HG03460 (cell line): ENCODE measurements at regions not wholly inside any gene's neighbourhood (a gene's known extent, or its start where the extent isn't known, plus 50 kb on each side); places are given as distances from the start of the nearest gene placed in this dataset.
"Not testable (repeated sequence)": the region's sequence is repeated elsewhere in the genome, so short reads cannot be mapped to it uniquely, and the experiment has no call there.

ENCODE experiments used
- ATAC-seq: cut with Tn5 transposase; IDR thresholded peaks from one replicate; pipeline ENCODE4 v1.9.1; 2021; ENCODE audit not compliant: unreplicated experiment

DNA sequence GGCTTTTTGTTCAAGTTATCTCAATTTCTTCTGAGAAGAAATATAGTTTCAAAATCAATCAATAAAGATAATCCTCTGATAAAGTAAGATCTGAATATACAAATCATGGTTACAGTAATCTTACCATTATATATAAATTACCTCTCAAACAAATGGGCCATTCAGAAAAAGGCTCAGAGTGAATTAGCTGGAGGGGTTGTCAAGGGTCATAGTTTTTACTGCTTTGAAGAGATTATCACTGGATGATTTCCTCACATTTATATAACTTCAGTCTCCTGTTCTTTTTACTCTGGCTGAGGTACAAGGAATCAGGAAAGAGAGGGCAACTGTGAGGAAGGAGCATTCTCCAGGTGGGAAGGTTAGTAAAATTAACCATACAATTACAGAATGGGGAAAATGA lies 148.6 kb upstream of the ELL2 start:
- ATAC-seq = no peak

DNA sequence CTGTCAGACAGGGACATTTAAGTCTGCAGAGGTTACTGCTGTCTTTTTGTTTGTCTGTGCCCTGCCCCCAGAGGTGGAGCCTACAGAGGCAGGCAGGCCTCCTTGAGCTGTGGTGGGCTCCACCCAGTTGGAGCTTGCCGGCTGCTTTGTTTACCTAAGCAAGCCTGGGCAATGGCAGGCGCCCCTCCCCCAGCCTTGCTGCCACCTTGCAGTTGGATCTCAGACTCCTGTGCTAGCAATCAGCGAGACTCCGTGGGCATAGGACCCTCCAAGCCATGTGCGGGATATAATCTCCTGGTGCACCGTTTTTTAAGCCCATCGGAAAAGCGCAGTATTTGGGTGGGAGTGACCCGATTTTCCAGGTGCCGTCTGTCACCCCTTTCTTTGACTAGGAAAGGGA lies 147.0 kb upstream of the ELL2 start:
- not testable (repeated sequence) for ATAC-seq

DNA sequence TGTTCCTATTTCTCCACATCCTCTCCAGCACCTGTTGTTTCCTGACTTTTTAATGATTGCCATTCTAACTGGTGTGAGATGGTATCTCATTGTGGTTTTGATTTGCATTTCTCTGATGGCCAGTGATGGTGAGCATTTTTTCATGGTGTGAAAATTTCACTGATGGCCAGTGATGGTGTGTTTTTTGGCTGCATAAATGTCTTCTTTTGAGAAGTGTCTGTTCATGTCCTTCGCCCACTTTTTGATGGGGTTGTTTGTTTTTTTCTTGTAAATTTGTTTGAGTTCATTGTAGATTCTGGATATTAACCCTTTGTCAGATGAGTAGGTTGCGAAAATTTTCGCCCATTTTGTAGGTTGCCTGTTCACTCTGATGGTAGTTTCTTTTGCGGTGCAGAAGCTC lies 142.2 kb upstream of the ELL2 start:
- not testable (repeated sequence) for ATAC-seq

DNA sequence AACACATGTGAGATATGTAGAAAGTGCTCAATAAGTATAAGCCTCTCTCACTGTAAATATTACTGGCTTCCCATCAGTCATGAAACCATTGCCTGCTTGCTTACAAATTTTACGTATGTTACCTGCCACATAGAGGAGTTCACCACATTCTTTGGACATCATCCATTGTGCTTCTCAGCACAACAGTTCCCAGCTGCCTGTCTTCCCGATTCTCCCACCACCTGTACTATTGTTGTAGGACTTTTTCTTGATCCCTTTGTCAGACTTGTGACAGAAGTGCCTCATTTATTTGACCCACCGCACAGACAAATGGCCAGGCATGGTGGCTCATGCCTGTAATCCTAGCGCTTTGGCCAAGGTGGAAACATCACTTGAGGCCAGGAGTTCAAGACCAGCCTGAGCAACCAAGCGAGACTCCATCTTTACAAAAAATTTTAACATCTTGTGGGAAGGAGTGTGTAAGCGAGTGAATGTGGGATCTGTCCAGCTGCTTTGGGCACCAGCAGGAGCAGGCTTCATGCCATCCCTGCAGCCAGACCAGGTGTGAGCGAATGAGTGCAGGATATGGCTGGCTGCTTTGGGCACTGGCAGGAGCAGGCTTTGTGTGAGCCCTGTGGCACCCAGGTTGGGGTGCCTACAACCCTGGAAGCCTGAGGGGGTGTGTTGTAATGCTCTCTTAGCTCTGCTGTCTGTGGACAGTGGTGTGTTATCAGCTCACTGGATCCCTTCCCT lies 139.9 kb upstream of the ELL2 start:
- ATAC-seq = no peak

DNA sequence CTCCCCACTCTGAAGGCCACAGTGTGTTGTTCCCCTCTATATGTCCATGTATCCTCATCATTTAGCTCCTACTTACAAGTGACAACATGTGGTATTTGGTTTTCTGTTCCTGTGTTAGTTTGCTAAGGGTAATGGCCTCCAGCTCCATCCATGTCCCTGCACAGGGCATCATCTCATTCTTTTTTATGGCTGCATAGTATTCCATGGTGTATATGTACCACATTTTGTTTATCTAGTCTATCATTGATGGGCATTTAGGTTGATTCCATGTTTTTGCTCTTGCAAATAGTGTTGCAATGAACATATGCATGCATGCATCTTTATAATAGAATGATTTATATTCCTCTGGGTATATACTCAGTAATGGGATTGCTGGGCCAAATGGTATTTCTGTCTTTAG lies 135.8 kb upstream of the ELL2 start:
- not testable (repeated sequence) for ATAC-seq

DNA sequence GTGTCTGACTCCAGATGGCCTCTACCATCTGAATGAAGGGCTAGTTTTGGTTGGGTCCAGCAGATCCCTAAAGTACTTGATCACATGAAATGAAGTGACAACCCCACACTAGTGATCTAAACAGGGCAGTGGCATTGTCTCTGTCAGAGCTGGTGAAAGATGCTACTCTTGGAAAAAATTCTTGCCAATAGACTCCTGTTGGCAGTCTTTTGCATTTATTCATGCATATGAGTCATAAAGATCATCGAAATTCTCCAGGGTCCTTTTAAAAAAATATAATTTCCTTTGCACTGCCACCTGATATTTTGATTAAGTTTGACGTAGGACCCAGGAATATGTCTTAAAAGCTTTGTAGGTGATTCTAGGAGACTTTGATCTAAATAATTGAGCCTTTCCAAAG lies 135.1 kb upstream of the ELL2 start:
- no peak for ATAC-seq

DNA sequence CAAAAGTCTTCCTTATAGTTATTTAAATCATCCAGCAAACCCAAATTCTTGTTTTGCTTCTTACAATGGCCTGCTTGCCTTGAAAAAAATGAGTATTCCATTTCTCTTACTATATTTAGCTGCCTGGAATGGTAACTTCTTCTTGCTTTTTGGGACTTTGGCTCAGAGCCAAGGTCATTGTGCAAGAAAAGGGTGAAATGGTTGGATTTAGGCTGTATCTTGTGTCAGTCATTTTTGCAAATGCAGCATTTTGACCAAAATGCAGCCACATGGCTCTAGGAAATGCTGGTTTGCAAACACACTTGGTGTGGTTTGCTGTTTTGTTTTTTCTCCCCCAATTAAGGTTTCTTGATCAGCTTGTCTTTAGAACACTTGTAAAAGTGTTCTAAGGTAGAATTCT lies 133.3 kb upstream of the ELL2 start:
- no peak for ATAC-seq

DNA sequence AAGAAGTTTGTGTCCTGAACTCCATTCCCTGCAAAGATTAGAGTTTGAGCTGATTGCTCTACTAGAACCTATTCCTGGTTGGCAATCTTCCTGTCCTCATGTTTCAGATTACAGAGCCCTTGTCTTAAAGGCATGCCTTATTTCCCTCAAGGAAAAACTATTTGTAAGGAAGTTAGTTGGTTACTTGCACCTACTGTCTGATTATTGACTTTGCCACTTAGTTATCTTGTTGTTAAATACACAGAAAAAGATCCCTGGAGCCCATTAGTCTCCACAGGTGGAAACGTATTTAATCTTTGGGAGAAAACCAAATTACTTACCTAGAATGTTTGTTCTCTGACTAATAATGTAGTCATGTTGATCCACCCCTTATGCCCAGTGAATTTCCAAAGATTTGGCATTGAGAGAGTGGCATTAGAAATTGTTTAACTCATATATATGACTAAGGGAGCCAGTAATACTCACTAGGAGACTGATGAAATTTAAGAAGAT lies 132.3 kb upstream of the ELL2 start:
- ATAC-seq = no peak

DNA sequence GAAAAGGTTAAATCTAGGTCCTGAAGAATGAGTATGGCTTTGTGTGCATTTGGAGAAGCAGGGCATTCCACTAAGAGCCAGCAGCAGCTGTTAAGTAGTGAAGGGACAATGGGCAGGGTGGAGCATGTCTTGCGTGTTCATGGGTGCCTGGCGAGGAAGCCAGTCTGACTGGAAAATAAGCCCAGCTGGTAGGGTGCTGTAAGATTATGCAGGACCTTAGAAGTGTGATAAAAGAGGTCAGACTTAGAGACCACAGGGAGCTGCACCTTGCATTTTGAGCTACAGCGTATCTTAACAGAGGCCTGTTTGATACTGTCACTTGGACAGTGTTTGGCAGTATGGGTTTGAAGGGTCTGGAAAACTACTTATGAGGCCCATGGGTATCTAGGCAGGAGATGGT lies 131.7 kb upstream of the ELL2 start:
- no peak for ATAC-seq

DNA sequence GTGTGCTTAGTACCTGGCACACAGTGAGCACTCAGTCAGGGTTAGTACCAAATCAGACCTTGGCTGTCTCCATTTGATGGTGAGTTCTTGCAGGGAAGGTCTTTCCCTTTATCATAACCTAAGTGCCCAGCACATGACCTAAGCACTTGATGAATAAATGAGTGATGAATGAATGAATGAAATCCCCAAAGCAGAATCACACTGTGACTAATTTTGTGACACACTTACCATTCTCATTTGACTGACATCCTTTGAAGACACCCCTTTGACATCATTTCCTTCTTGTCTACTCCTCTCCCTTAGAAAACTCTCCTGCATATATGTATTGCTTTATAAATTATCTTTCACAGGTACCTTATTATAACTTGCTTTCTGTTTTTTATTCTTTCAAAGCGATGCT lies 130.2 kb upstream of the ELL2 start:
- no peak for ATAC-seq

DNA sequence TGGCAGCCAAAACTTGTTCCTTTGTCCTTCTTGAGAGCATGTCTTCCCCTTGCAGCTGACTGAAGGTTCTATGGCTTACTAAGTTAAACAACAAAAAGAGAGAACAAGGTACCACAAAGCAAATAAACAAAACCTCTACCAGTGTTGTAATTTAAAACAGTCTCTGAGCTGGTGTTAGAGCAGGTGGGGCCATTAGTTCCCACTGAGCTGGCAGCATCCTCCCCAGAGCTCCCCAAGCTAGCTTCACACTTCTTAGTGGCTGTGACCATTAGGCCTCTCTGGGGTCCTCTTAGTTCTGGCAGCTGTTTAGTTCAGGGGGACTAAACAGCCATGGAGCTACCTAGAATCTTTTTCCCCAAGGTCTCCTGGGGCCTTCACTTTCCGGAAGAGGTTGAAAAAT lies 128.6 kb upstream of the ELL2 start:
- no peak for ATAC-seq

DNA sequence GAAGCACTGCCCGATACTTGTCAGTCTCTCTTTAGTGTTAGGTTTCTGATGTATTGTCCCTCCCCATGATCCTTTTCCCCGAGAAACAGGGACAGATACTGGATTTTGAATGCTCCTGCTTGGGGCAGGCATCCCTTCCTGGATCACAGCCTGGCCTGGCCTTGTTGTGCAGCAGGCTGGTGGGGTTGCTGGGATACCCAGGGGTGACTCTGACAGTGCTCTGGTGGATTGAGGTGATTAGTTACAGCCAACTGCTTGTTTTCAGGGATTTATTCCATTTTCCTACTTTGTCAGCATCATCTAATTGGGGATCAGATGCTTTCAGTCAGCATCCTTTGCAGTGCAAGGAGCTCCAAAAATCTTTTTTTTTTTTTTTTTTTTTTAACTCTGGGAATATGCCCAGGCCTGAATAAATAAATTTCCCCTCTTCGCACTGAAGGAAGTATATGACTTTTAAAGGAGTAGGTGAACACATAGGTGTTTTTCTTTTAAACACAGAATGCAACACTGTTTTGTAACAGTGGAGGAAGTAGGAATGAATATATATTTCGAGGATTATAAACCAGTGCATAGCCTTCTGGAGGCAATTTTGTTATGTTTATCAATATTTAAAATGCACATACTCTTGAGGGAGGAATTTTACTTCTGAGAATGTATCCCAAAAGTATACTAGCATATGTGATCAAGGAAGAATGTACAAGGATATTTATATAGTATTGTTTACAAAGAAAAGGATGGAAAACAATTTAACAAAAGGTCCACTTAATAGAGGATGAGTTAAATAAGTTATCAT lies 127.3 kb upstream of the ELL2 start:
- no peak for ATAC-seq

DNA sequence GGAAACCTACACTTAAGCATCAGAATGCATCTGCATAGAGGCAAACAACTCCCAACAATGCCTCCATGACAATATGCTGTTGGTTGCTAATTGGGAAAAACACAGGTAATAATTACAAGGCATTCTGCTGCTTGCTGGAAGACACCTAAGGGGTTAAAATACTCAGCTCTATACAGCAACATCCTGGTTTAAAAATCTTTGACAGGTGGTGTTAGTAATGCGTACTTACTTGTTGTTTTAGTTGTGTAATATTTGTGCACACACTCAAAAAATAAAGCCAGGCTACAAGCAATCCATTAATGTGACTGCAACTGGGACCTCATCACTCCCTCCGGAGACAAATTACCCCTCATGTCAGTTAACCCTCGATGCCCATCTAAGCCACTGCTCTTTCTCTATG lies 126.3 kb upstream of the ELL2 start:
- ATAC-seq = no peak

DNA sequence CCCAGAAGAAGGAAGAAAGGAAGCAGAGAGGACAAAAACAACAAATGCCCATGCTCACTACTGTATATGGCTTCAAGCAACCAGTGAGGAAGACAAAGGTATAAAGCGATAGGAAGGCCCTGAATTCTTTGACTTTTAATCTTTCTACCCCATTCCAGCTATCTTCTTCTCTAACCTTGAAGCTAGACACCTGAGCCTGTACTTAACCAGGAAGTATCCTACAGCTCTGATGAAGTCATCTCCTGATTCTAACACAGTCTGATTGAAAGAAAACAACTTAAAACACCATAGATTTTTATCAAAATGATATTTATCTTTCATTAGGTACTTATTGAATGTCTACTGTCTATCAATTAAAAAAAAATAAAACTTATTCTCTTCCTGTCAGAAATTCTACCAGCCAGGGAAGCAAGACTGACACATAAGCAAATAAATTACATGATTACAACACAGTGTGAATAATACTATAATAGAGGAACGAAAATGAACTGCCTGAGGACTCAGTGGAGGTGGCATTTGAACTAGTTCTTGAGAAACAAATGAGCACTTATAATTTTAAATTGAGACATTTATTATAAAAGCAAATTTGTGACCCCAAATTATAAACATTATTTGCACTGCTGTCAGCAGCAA lies 123.3 kb upstream of the ELL2 start:
- ATAC-seq = no peak

DNA sequence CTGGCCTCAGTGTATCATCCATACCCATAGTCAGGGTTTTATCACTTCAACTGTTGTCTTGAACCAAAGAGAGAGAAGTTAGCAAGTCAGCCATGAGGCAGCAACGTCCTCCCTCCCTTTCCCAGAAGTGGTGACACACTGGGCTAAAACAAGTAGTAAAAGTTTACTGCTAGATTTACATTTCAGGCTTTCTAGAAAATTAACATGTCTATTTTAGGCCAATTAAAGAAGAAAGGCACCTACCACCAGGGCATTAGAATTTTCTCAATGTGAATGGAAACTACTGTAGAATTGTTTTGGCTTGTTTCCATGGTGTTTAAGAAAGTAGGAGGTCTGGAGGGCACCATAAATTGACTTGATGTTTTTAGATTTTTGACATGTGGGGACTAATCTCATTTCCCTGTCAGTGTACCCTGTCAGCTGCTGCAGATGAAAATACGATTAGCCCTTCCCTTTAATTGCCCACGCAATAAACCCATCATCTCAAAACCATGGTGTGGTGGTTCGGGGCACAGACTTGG lies 121.8 kb upstream of the ELL2 start:
- ATAC-seq = no peak

DNA sequence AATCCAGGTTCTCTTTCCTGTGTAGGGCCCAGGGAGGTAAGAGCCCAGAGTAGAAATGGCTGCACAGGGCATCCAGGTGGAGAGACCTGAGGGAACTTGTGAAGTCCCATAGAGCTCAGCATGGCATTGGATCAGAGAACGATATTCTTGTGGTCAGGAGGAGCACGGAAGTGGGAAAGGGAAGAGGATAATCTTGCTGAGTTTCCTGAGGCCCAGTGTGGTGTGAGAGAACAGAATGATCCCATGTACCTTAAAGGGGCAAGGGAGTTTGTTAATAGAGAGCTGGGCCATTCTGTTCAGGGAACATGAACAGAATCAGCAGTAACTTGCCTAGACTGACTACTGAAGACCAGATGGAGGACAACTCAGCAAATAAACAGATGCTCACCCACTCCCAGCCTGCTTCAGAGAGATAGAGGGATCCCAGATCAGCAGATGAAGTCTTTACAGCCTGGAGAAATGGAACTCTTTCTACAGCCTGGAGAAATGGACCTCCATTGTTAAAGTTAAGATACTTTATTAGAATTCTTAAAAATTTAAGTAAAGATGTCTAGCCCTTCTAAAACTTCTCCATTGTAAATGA lies 119.7 kb upstream of the ELL2 start:
- ATAC-seq = no peak

DNA sequence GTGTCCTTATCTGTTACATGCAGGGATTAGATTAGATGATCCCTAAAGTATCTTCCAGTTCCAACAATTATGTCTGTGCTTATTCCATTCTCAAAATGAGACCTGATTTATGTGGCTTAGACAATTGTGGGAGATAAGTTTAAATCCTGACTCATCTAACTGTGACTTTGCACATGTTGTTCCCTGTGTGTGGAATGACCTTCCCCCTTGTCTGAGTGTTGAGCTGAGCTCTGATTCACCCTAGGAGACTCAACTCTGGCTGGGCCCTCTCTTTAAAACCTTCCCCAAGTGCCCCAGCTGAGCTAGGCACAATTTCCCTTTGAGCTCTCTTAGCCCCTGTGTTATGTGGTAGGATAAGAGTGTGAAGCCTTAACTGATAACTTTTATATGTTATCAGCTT lies 118.9 kb upstream of the ELL2 start:
- ATAC-seq = no peak

DNA sequence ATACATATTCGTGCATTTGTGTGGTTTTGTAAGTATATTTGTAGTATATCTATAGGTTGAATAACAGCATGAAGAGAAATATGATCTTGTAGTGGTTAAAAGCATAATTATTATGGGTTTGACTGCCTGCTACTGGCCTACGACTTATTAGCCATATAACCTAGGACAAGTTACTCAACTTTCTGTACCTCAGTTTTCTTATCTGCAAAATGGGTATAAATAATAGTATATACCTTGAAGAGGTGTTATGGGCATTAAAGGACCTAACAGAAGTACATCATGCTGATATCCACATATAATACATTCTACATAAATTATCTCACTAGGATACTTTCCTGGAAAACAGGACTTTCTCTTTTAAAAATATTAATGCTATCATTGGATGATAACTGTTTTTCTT lies 118.3 kb upstream of the ELL2 start:
- no peak for ATAC-seq

DNA sequence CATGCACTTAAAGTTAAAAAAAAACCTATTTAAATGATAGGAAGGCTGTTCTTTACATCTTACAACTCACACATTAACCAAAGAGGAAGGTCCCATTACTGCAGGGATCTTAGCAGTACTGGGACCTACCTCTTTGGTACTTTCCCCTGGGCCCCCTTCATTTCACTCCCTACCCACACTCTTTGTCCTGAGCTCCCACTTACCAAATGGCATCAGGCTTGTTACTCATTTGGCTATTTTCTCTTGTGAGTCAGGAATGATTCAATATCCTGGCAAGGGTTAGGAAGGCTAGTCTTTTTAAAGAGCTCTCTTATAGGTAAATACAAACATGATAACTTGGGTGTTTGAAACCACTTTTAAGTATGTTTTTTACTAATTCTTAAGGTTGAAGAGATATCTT lies 117.4 kb upstream of the ELL2 start:
- no peak for ATAC-seq

DNA sequence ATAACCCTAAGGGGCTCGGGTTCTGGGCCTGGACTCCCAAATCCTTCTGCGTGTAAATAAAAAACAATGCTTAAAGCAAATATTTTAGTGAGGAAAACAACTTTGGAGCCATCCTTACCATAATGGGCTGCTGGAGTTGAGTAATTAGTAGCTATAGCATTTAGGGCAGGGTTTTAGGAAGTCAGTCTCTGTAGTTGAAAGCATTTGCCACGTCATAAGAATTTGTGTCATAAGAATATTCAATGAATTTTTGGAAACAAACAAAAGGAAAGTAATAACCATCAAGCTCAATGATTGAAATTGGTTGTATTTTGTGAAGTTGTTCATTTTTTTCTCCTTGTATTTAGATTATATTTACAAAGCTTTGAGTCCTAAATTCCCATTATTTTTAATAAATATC lies 114.8 kb upstream of the ELL2 start:
- ATAC-seq = no peak

DNA sequence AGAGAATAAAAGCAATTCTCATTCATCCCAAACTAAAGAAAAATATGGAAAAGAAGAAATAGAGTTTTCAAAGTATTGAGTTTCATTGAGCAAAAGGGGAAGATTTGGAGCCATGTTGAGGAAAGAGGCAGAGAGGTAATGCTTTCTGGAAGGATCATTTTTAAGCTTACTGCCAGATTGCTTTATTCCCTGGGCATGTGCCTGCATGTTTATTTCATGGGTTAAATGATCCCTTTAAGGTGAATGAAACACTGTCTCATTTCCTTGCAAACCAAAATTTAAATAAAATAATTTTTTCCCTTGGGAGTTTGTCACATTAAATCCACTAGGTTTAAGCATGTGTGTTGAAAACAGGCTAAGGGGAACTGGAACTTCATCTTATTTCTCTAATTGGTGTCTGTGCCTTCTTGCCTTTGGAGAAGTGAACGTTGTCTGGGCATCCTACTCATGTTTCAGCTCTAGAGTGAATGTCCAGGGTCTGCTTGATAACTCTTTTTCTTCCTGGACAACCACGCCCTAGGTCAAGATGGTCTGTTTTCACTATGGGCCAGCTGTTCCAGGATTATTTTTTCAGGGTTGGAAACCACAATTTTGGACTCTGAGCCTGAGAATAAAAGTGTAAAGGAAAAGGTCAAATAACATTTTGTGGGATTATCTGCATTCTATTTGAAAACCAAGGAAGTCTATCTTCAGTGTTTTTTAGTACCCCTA lies 114.1 kb upstream of the ELL2 start:
- ATAC-seq = no peak
